ENCODE measurements at regions not wholly inside any gene's neighbourhood (a gene's known extent, or its start where the extent isn't known, plus 50 kb on each side); places are given as distances from the start of the nearest gene placed in this dataset.

GRCh38 chr16:8260140-8260539, 330.2 kb downstream of the TMEM114 start:
- H3K27ac Mint-ChIP-seq (ENCODE audit: unreplicated experiment) = no peak overlapping the region
- no peaks in the 10 kb centered on the region for H3K4me1 Mint-ChIP-seq (ENCODE audit: low read depth, unreplicated experiment)
- DNase-seq = no peak
- no peak overlapping the region for H3K4me3 Mint-ChIP-seq (ENCODE audit: unreplicated experiment)
- H3K9me3 Mint-ChIP-seq (ENCODE audit: unreplicated experiment) = peaks cover 10% of the 10 kb centered on the region
- peaks cover 4% of the 10 kb centered on the region for H3K36me3 Mint-ChIP-seq (ENCODE audit: unreplicated experiment)
- no peaks in the 10 kb centered on the region for H3K27me3 Mint-ChIP-seq (ENCODE audit: unreplicated experiment)
- TF ChIP-seq CTCF (IDR thresholded peaks at IDR 0.05; ENCODE audit: partially characterized antibody, unreplicated experiment) = no peak

- H3K27ac Mint-ChIP-seq (ENCODE audit: unreplicated experiment) = no peak overlapping the region
Measured at GRCh38 chr16:8258523-8258922, 331.8 kb downstream of the TMEM114 start.

GRCh38 chr16:8257561-8257960, 332.8 kb downstream of the TMEM114 start:
- no peaks in the 10 kb centered on the region for H3K4me1 Mint-ChIP-seq (ENCODE audit: low read depth, unreplicated experiment)
- H3K36me3 Mint-ChIP-seq (ENCODE audit: unreplicated experiment) = peaks cover 4% of the 10 kb centered on the region
- no peaks in the 10 kb centered on the region for H3K27me3 Mint-ChIP-seq (ENCODE audit: unreplicated experiment)
- DNase-seq = no peak
- H3K4me3 Mint-ChIP-seq (ENCODE audit: unreplicated experiment) = no peak overlapping the region
- TF ChIP-seq CTCF (IDR thresholded peaks at IDR 0.05; ENCODE audit: partially characterized antibody, unreplicated experiment) = no peak
- no peak overlapping the region for H3K27ac Mint-ChIP-seq (ENCODE audit: unreplicated experiment)
- H3K9me3 Mint-ChIP-seq (ENCODE audit: unreplicated experiment) = peaks cover 10% of the 10 kb centered on the region

More at GRCh38 chr16:8258523-8258922, 331.8 kb downstream of the TMEM114 start:
- no peak for TF ChIP-seq CTCF (IDR thresholded peaks at IDR 0.05; ENCODE audit: partially characterized antibody, unreplicated experiment)
- no peak for DNase-seq
- no peak overlapping the region for H3K4me3 Mint-ChIP-seq (ENCODE audit: unreplicated experiment)
- H3K4me1 Mint-ChIP-seq (ENCODE audit: low read depth, unreplicated experiment) = no peaks in the 10 kb centered on the region
- peaks cover 10% of the 10 kb centered on the region for H3K9me3 Mint-ChIP-seq (ENCODE audit: unreplicated experiment)
- peaks cover 4% of the 10 kb centered on the region for H3K36me3 Mint-ChIP-seq (ENCODE audit: unreplicated experiment)
- H3K27me3 Mint-ChIP-seq (ENCODE audit: unreplicated experiment) = no peaks in the 10 kb centered on the region

- H3K27ac Mint-ChIP-seq (ENCODE audit: unreplicated experiment) = no peak overlapping the region
- H3K4me3 Mint-ChIP-seq (ENCODE audit: unreplicated experiment) = no peak overlapping the region
- H3K36me3 Mint-ChIP-seq (ENCODE audit: unreplicated experiment) = peaks cover 4% of the 10 kb centered on the region
- H3K9me3 Mint-ChIP-seq (ENCODE audit: unreplicated experiment) = peaks cover 10% of the 10 kb centered on the region
- H3K27me3 Mint-ChIP-seq (ENCODE audit: unreplicated experiment) = no peaks in the 10 kb centered on the region
- no peaks in the 10 kb centered on the region for H3K4me1 Mint-ChIP-seq (ENCODE audit: low read depth, unreplicated experiment)
- no peak for DNase-seq
- TF ChIP-seq CTCF (IDR thresholded peaks at IDR 0.05; ENCODE audit: partially characterized antibody, unreplicated experiment) = no peak
Measured at GRCh38 chr16:8254405-8254804, 335.9 kb downstream of the TMEM114 start.

DNA sequence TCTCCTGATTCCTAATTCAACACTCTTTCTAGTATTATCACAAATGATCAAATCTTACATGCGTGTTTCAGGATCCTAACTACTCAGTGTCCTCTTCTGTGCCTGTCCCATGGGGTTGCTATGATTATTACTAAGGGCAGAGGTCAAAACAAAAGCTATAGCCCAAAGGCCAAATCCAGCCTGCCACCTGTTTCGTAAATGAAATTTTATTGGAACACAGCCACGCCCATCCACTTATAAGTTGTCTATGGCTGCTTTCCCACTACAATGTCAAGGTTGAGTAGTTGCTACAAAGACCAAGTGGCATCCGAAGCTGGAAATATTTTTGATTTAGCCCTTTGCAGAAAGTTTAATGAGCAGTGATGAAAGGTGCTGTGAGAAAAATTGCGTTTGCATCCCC, 336.6 kb downstream of the TMEM114 start:
- no peak for TF ChIP-seq CTCF (IDR thresholded peaks at IDR 0.05; ENCODE audit: partially characterized antibody, unreplicated experiment)
- peaks cover 9% of the 10 kb centered on the region for H3K9me3 Mint-ChIP-seq (ENCODE audit: unreplicated experiment)
- H3K27ac Mint-ChIP-seq (ENCODE audit: unreplicated experiment) = no peak overlapping the region
- H3K4me3 Mint-ChIP-seq (ENCODE audit: unreplicated experiment) = no peak overlapping the region
- H3K4me1 Mint-ChIP-seq (ENCODE audit: low read depth, unreplicated experiment) = no peaks in the 10 kb centered on the region
- no peaks in the 10 kb centered on the region for H3K27me3 Mint-ChIP-seq (ENCODE audit: unreplicated experiment)
- H3K36me3 Mint-ChIP-seq (ENCODE audit: unreplicated experiment) = peaks cover 4% of the 10 kb centered on the region
- DNase-seq = no peak

All from glutamatergic neuron (in vitro differentiated cells).